Body of pancreas (tissue), 4 donors: ENCODE measurements at regions not wholly inside any gene's neighbourhood (a gene's known extent, or its start where the extent isn't known, plus 50 kb on each side); places are given as distances from the start of the nearest gene placed in this dataset.

ENCODE experiments used
- CTCF ChIP-seq, 7 experiments: fragments of 450-650 bp in 4 of 7; fragments of 200-600 bp in 3 of 7; sonication (generic) in 3 of 7; IDR thresholded peaks; one replicate each; pipeline ENCODE4 v1.5.1; 2016 to 2019; ENCODE audit warnings: antibody characterized with exemption in 7 of 7
- POLR2A ChIP-seq, 3 donors: fragments of 450-650 bp; IDR thresholded peaks; one replicate each; pipeline ENCODE4 v1.6.1; 2016; ENCODE audit warnings: antibody characterized with exemption in 3 of 3, mild to moderate bottlenecking in 2 of 3

DNA sequence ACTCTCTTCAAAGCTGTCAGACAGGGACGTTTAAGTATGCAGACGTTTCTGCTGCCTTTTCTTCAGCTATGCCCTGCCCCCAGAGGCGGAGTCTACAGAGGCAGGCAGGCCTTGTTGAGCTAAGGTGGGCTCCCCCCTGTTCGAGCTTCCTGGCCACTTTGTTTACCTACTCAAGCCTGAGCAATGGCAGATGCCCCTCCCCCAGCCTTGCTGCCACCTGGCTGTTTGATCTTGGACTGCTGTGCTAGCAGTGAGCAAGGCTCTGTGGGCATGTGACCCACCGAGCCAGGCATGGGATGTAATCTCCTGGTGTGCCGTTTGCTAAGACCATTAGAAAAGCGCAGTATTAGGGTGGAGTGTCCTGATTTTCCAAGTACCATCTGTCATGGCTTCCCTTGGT is 900.4 kb upstream of the MDGA2 start:
- TF ChIP-seq CTCF (IDR thresholded peaks at IDR 0.05) (no peak), POLR2A (IDR thresholded peaks at IDR 0.05) (no peak)
